GM10266 (cell line): ENCODE measurements at regions not wholly inside any gene's neighbourhood (a gene's known extent, or its start where the extent isn't known, plus 50 kb on each side); places are given as distances from the start of the nearest gene placed in this dataset.

Experiments used
- DNase-seq: peaks from one replicate; pipeline ENCODE4 v3.0.0; 2012; ENCODE audit errors: extremely low spot score
- CTCF ChIP-seq: IDR thresholded peaks from 2 replicates; pipeline ENCODE4 v1.5.1; 2012; ENCODE audit warnings: mild to moderate bottlenecking, low read depth; ENCODE audit not compliant: control insufficient read depth, insufficient read depth; ENCODE audit errors: missing control alignments

- no peak for DNase-seq
- no peak for TF ChIP-seq CTCF
Observed at GRCh38 chr6:66230591-66230990, 523.6 kb upstream of the EYS start.

GRCh38 chr6:66226109-66226508, 519.1 kb upstream of the EYS start:
- no peak for DNase-seq
- TF ChIP-seq CTCF = no peak

GRCh38 chr6:66210964-66211363, 503.9 kb upstream of the EYS start:
- no peak for DNase-seq
- TF ChIP-seq CTCF = no peak

- TF ChIP-seq CTCF = no peak
- DNase-seq = no peak
Observed at GRCh38 chr6:66200390-66200789, 493.4 kb upstream of the EYS start.

- no peak for TF ChIP-seq CTCF
- no peak for DNase-seq
Observed at GRCh38 chr6:66199171-66199570, 492.1 kb upstream of the EYS start.

GRCh38 chr6:66198062-66198624, 491.1 kb upstream of the EYS start:
- no peak for TF ChIP-seq CTCF
- DNase-seq = no peak

GRCh38 chr6:66190858-66191257, 483.8 kb upstream of the EYS start:
- no peak for DNase-seq
- no peak for TF ChIP-seq CTCF
